ENCODE measurements at regions not wholly inside any gene's neighbourhood (a gene's known extent, or its start where the extent isn't known, plus 50 kb on each side); places are given as distances from the start of the nearest gene placed in this dataset.

DNA sequence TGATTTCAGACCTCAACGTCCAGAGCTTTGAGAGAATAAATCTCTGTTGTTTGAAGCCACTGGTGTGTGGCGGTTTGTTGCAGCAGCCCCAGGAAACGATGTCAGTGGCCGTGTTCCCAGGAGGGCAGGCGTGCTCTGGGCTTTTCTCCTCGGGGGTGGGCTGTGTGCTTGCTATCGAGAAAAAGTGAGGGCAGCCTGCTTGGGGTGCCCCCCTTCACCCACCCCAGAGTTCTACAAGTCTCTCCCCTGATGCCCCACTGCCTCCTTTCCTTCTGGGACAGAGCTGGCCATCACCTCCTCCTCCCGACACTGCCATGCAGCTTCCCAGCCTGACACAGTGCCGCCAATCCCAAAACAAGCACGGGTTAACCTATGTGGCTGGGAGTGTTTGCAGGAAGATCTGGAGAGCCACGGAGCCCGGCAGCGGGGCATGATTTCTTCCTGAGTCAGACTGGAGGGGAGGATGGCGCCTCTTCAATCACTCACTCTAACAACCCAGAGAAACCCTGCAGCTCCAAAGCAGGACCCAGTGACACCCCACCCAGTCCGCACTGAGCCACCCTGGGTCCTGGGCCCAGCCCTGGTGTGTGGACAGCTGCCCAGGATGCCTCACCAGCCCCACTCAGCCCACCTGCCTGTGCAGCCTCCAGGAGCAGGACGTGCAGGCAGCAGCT, 213.7 kb upstream of the RAB6C start:
- TF ChIP-seq, protein P1, sequence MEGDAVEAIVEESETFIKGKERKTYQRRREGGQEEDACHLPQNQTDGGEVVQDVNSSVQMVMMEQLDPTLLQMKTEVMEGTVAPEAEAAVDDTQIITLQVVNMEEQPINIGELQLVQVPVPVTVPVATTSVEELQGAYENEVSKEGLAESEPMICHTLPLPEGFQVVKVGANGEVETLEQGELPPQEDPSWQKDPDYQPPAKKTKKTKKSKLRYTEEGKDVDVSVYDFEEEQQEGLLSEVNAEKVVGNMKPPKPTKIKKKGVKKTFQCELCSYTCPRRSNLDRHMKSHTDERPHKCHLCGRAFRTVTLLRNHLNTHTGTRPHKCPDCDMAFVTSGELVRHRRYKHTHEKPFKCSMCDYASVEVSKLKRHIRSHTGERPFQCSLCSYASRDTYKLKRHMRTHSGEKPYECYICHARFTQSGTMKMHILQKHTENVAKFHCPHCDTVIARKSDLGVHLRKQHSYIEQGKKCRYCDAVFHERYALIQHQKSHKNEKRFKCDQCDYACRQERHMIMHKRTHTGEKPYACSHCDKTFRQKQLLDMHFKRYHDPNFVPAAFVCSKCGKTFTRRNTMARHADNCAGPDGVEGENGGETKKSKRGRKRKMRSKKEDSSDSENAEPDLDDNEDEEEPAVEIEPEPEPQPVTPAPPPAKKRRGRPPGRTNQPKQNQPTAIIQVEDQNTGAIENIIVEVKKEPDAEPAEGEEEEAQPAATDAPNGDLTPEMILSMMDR (conservative IDR thresholded peaks at IDR 0.05; ENCODE audit: low read depth, low read length): no peak
- TF ChIP-seq EZH2 (IDR thresholded peaks at IDR 0.05; ENCODE audit: low read length, unreplicated experiment): no peak
